C4-2B (cell line): ENCODE measurements at regions not wholly inside any gene's neighbourhood (a gene's known extent, or its start where the extent isn't known, plus 50 kb on each side); places are given as distances from the start of the nearest gene placed in this dataset.

ENCODE experiments used
- CTCF ChIP-seq: fragments of 450-650 bp; conservative IDR thresholded peaks from 2 replicates; pipeline ENCODE4 v1.5.1; 2017; ENCODE audit warnings: mild to moderate bottlenecking
- ZFX ChIP-seq: fragments of 450-650 bp; IDR thresholded peaks from 2 replicates; pipeline ENCODE4 v1.6.1; 2017

GRCh38 chr12:31218203-31219025 lies 107.5 kb downstream of the SINHCAF start:
- TF ChIP-seq CTCF, result no peak
- TF ChIP-seq ZFX, result no peak
